Left forelimb (tissue), 1 donor: ENCODE measurements at regions not wholly inside any gene's neighbourhood (a gene's known extent, or its start where the extent isn't known, plus 50 kb on each side); places are given as distances from the start of the nearest gene placed in this dataset.

Experiments used
- DNase-seq: peaks from one replicate; pipeline ENCODE4 v3.0.0-alpha.2; 2018; ENCODE audit warnings: low spot score

DNA sequence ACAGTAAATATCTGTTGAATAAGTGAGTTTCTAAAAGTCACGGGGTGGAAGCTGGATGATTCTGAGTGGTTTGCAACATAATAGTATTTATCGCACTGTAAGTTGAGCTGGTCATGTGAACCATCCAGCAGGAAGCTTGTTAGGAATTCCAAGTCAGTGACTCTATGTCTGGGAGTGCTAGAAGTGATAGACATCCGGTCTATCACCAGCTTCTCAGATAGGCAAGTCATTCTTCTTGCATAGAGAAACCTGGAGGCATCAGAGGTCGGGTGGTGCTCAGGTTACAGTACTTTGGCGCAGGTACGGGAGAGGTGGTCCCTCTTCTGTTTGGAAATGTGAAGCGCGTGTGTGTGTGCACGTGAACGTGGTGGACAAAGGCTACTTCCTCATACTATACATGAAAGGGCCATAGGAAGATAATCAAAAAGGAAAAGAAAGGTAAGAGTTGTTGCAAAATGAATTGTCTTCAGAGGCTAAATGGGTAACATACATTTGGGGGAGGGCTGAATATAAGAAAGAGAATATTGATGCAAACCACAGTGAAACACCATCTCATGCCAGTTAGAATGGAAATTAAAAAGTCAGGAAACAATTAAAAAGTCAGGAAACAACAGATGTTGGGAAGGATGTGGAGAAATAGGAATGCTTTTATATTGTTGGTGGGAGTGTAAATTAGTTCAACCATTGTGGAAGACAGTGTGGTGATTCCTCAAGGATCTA is 299.3 kb upstream of the ZFP64 start:
- DNase-seq, result no peak

DNA sequence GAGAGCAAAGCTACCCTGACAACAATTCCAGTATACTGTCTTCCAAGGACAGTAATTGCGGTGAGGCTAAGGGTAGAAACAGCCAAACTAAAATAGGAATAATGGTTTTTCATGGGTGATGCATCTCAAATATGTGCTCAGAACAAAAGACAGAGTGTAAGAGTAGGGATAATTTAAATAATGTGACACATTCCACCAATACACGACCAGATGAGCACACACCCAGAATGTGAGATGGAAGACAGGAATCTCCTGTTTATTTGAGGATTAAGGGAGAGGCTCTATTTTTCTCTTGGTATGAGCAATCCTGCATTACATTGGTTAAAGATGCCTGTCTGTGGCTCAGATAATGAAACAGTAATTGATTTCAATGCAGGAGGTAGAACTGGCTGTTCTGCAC is 292.9 kb upstream of the ZFP64 start:
- DNase-seq, result no peak

DNA sequence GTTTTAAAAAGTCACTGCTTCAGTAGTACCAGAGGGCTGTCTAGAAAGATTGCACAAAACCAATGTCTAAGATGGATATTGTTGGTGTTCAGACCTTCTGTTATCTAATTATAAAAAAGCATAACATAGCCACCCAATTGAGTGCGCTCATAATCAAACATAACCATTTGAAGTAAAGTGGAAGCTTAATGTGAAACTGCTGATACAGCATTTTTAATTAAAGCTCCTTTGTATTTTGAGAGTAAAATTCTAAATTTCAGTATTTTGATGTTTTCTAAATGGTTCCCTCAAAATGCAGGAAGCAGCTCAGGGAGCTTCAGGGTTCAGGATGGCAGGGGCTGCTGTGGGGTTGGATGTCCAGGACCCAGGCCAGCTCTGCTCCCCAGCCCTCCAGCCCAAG is 291.8 kb upstream of the ZFP64 start:
- no peak for DNase-seq

DNA sequence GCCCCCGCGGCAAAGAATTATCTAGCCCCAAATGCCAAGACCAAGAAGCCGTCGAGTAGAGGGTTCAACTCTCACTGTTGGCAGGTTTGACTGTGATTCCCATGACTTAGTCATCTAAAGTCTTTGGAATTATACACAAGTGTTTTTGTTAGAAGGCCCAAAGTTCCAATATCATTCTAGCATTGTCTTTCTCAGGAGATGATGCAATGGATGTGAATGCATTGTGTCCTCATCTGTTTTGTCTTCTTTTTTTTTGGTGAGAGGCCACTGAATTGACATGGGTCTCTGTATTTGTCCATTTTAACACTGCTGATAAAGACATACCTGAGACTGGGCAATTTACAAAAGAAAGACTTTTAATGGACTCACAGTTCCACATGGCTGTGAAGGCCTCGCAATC is 290.5 kb upstream of the ZFP64 start:
- no peak for DNase-seq

DNA sequence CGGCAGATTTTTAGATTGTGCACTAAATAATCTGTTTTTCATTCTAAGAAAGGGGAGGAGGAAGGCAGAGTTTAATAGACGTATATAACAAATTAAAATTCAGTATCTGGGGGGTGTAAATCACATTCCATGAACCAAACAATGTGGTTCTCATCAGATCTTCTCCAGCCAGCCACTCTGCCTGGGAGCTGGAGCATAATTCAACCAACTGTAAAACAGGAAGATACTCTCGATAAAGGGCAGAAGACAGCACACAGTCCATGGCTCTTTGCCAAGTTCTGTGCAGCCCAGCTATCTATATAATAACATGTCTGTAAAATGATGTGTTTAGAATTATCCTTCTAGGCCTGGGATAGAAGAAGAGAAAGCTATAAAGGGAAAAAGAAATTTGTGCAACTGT is 289.9 kb upstream of the ZFP64 start:
- no peak for DNase-seq

DNA sequence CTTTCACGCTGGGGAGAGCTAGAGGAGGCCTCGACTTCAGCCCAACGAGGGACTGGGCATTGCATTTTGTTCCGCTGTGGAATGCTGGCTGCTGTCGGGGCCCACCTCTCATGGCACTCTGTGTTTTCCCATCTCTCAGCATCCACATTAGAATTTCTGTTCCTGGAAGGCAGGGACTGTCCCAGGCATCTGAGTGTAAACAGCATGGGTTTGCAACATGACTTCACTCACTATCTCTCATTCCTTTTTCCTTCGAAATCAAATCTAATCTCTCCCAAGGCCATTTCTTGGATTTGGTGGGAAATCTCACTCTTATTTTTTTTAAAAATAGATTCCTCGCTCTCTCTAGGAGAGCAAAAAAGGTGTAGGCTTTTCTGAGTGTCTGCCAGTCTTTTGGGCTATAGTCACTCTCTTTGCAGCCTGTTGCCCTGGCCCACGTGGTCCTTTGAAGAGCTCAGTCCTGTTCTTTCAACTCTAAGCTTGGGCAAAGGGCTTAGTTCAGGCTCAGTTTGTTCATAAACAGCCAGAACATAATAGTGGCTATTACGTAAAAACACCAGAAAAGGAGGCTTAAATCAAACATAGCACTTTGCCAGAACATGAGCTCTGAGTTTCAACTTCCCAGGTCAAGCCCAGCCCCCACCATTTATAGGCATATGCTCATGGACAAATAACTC is 284.6 kb upstream of the ZFP64 start:
- DNase-seq, result no peak

DNA sequence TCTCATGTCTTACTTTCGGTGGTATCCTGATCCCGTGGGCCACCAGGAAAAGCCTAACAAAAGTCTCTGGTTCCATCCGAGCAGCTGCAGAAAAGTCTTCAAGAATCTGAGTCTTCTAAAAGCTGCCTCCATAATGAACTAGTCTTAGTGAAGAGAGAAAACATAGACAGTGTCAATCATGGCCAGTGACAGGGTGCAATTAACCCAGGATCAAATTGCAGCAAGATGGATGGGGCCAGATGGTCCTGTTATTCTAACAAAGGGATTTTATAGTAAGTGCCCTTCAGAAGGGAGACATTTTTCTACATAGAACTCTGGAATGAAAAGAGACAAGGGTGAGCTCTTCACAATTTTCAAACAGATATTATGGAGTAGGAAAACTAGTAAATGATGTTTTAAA is 281.6 kb upstream of the ZFP64 start:
- no peak for DNase-seq

DNA sequence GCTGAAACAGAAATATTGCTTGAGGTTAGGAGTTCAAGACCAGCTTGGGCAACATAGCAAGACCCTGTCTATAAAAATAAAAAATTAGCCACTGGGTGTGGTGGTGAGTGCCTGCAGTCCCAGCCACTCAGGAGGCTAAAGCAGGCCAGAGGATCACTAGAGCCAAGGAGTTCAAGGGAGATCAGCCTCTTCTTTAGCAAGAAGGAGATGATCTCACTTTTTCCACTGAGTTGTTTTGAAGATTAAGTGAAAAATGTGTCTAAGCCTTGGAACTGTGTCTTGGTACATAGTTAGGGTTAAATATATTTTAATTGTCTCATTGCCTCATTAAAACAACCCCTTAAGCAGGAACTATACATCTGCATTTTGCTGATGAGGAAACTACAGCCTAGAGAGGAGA is 279.0 kb upstream of the ZFP64 start:
- no peak for DNase-seq

DNA sequence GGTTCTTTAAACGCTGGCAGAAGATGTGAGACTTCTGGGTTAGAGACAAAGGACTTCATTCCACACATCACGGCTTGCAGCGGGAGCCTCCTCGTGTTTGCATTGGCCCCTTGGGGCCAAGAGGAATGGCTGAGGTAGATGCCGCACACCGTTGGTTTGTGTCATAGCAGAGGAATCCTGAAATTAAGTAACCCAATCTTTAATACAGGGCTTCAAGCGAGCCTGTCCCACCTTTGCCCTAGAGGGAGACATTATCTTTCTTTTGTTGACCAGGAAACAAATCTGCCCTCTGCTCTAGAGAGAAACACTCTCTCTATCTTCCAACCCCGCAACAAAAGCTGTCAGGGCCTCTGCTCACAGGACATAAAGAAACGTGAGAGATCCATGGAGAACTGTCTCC is 277.5 kb upstream of the ZFP64 start:
- DNase-seq, result no peak

DNA sequence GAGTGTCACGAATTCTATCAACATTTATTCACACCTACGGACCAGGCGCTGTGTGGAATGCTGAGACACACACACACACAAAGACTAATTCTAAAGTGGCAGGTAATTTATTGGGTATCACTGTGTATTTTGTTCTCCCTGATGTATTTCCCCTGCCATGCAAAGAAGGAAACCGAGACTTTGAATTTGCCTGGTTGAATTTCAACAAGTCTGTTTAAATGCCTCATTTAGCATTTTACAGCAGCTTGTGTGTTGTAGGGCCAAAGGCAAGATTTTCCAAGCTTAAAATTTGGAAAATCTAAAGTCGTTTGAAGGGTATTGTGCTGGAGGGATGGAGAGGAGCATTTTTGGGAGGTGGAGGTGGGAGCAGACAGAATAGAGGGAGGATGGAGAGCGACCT is 274.4 kb upstream of the ZFP64 start:
- DNase-seq, result no peak

DNA sequence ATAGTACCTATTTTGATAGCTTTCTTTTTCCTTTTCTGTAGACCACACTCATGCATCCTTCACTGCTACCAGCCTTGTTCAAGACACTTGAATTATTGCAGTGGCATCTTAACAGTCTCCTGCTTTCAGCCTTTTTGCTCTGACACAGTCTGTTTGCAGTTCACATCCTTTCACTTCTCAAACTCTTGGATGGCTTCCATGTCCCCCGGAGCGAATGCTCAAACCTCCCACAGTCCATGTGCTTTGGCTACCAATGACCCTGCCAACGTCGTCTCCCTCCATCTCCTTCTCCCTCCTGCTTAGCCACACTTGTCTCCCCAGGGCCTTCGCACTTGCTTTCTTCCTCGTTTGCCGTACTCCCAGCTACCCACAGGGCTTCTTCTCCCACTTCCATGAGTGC is 270.0 kb upstream of the ZFP64 start:
- DNase-seq, result no peak

DNA sequence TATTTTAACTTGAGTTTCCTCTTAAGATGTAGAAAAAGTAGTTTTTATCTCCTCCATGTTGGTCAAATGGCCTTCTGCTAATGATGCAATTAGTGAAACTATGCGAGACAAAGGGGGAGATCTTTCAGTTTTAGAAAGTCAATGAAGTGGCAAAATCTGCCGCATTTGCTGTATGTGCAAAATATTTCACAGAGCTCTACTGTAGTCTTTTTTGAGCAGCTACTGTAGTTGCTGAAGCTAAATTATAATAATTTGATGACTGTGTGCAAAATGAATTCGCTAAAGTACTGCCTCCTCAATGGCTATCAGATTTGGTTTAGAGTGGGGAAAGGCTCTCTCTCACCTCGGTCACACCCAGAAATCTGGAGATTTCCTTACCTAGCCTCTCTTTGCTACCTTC is 267.6 kb upstream of the ZFP64 start:
- DNase-seq, result no peak

DNA sequence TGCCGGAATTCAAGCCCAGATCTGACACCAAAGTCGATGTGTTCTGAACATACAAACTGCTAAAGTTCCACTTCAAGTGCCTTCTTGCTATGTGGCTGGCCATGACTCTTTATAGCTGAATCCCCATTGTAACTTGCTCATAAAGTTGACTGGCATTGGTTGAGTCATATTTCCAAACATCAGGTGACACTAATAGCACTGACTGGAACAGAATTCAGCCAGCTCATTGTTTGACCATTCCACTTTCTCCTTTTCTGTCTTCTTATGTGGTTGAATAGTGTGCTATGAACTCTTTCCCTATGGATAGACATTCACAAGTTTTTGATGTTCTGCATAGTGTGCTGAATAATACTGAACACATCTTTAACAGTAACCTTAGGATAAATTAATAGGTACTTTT is 266.2 kb upstream of the ZFP64 start:
- DNase-seq, result no peak

DNA sequence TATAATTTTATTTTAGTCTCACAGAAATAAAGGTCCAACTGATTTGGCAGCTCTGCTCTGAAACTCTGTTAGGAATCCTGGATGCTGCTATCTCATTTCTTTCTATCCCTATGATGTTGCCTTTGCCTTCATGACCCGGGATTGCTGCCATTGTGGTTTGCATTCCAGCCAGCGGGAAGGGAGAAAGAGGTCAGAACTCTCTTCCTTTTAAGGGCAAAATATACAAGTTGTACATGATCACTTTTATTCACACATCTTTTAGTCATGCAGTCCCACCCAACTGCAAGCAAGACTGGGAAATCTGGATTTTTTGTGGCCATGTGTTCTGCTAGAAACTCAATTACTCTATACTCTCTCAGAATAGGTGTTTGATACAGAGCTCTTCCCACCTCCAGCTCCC is 263.1 kb upstream of the ZFP64 start:
- no peak for DNase-seq

DNA sequence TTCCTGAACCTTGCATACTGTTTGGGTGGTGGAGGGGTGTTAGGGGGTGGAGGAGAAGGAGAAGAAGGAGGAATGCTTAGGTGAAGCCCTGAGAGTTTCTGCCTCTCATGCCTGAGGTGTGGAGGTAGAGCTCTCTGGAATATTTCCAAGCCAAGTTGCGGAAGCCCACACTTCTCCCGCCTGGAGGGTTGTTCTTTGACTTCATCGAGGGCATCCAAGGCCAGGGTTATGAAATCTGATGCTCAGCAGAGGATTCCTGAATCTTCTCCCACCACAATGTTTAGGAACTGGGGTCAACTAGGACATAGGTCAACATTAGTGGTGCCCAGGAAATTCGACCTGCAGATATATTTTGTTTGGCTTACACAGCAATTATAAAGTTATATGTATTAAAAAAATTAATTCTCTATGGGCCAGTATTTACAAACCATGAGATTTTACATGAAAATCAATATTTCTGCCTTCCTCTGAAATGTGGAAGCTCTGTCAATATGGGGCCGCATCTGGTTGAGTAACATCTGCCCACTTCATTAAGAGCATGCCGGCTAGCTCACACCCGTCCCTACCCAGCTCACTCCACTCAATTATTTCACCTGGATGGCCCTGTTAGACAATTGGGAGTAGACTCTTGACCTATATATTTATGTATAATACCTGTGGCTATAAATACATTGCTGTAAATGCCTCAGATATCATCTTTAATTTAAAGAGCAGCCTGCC is 257.1 kb upstream of the ZFP64 start:
- DNase-seq, result no peak

DNA sequence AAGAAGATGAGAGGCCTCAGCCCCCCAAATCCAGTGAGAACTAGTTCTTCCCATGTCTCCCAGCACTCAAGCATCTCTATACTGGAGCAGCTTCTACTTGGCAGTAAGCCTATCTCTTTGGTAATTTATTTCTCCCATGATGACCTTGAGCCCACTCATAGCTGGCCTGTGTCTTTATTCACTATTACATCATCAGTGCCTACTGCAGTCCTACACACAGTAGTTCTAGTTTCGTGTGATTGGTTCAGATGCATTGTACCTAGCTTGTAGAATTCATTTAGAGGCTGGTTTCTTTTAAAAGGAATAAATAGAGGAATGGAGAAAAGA is 255.6 kb upstream of the ZFP64 start:
- no peak for DNase-seq

DNA sequence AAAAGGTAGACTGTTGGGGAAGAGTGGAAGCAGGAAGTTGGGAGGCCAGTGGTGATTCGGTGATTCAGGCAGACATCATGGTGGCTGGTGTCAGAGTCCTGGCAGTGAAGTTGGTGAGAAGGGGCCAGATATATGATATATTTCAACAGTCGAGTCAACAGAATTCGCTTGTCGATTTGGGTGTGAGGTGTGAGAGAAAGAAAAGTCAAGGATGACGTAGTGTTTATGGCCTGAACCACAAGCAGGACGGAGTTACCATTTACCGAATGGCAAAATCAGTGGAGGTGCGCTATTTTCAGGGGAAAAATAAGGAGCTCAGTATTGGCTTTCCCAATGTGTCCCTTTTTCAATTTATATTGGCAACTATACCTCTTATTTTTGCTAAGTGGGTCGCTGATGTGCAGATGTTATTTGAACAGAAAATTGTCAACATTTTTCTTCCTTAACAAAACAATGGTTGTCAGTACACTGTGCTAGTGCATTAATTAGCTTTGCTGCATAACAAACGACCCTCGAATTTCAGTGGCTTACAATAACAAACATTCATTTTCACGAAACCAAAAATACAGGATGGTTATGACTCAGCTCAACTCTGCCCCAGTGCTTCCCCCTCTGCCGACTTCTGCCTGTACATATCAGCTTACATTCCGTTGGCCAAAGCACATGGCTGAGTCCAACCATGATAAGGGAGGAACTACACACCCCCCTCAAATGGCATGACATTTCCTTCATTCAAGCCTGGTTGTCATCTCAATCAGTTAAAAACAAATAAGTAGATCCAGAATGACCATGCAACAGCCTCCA is 255.0 kb upstream of the ZFP64 start:
- no peak for DNase-seq

DNA sequence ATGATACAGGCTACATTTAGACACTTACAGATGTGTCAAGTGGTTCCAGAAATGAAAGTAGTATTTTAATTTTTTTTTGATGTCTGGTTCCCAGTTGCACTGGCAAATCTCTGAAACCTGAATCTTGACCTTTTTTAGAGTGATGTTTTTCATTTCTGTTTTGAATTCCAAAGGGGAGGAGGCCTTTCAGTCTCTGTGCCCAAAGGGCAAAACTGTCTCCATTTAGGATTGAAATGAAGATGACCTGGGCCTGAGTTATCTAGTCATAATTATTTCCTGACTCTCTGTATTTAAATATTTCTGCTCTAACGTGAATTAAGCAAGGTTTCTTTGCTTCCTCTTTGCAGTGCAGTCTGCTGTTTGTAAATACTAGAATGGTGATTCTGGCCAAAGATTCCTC is 252.9 kb upstream of the ZFP64 start:
- no peak for DNase-seq

DNA sequence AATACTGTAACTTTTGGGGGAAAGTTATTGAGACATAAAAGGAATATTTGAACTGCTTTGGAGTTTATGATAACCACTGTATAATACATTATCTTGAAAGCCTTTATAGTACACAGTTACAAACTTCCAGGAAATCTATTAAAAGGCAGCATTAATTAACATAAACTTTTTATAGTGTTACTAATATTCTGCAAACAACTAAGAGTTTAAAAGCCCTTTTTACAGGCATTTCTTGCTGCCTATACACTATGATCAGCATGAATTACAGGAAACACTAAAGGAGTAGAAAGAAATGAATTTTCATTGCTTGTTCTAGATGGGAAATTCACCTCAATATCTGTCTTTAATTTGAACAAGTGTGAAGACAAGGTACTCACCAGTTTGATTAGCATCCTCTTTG is 252.3 kb upstream of the ZFP64 start:
- DNase-seq, result no peak

DNA sequence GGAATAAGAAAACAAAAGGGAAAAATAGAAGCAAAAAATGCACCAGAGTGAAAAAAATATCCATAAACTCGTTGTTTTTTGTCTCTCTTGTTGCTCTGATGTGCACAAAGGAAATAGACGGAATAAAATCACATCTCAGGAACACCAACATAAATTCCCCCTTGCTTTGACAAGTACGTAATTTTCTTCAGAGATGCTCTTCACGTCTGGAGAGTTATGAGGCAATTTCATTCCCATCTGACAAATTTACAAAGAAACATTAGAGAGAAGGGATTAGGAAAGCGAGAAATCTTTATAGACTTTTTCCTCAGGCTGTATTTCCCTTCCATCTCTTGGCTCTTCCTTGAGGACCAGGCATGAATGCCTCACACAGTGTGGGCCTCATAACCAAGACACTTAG is 250.1 kb upstream of the ZFP64 start:
- no peak for DNase-seq

DNA sequence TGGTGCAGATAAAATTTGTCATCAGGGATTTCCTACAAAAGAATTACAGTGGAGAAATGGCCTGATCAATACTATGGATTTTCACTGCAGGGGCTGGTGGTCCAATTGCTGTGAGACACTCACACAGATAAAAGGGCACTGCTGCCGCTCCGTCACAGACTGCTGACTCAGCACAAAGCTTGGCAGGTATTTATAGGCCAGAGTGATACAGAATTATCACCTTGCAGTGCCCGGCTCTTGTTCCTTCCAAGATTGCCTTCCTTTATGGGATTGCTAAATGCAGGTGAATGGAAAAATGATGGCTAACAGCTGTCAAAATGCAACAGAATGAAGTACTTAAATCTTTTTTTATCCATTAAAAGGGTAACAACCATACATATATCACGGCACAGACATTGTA is 247.8 kb upstream of the ZFP64 start:
- no peak for DNase-seq

DNA sequence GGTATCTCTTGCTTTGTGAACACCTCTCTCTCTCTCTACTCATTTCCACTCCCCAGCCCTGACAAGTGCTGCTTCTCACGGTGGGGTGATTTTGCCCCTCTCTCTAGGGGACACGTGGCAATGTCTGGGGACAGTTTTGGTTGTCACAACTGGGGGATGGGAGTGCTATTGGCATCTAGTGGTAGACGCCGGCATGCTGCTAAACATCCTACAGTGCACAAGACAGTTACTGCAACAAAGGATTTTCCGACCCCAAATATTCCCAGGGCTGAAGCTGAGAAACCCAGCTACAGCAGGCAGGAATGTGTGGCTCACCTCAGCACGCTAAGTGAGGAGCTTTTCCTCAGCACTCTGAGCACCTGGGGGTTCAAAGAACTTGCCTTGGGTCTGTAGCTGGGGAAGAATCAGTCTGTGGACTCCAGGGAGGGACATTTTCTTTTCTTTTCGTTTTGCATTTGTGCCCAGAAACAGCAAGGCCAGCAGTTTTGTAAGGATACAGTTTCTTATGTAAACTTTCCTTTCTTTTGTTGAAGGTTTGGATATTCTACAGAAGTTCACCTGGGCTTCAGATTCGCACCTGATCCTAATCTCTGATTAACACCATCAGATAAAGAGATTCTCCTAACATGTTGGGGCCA is 246.9 kb upstream of the ZFP64 start:
- DNase-seq, result no peak
